SK-N-MC (cell line): ENCODE measurements at regions not wholly inside any gene's neighbourhood (a gene's known extent, or its start where the extent isn't known, plus 50 kb on each side); places are given as distances from the start of the nearest gene placed in this dataset.
A peak's percentile ranks its signal among the peaks of the same experiment; 100 is the strongest.

Experiments used
- DNase-seq: peaks from one replicate; pipeline ENCODE4 v3.0.0-alpha.2; 2011; ENCODE audit warnings: low read depth, low spot score
- H3K27ac ChIP-seq: fragments of 200-600 bp; sonication (generic); 2 replicates; pipeline ENCODE4 v1.5.1; 2016; ENCODE audit warnings: mixed run types
- H3K36me3 ChIP-seq: fragments of 200-600 bp; sonication (generic); 2 replicates; pipeline ENCODE4 v1.6.1; 2017; ENCODE audit warnings: antibody characterized with exemption, low read length, mixed read lengths; ENCODE audit not compliant: insufficient read depth
- H3K4me3 ChIP-seq: fragments of 200-600 bp; sonication (generic); 2 replicates; pipeline ENCODE4 v1.5.1; 2016
- H3K9ac ChIP-seq: fragments of 200-600 bp; sonication (generic); 2 replicates; pipeline ENCODE4 v1.8.0; 2017; ENCODE audit warnings: mixed run types, mixed read lengths; ENCODE audit not compliant: insufficient read length
- H3K9me3 ChIP-seq: fragments of 200-600 bp; sonication (generic); 2 replicates; pipeline ENCODE4 v1.6.1; 2017; ENCODE audit warnings: low read depth, mild to moderate bottlenecking, antibody characterized with exemption, low read length, moderate library complexity, mixed read lengths
- EZH2 ChIP-seq: fragments of 200-600 bp; sonication (generic); IDR thresholded peaks from one replicate; pipeline ENCODE4 v1.6.1; 2017; ENCODE audit warnings: antibody characterized with exemption
- FOXP2 ChIP-seq: optimal IDR thresholded peaks from 2 replicates; pipeline ENCODE3; 2011; ENCODE audit warnings: mild to moderate bottlenecking, moderate library complexity; ENCODE audit not compliant: insufficient read depth; ENCODE audit errors: extremely low read length, control extremely low read depth
- POLR2AphosphoS5 ChIP-seq: IDR thresholded peaks from 2 replicates; pipeline ENCODE4 v1.6.1; 2012; ENCODE audit warnings: mild to moderate bottlenecking, low read depth, low read length, borderline replicate concordance

- no peak overlapping the region for H3K9ac ChIP-seq
- no peak overlapping the region for H3K27ac ChIP-seq
- H3K36me3 ChIP-seq: no peaks in the 10 kb centered on the region
- no peak for TF ChIP-seq FOXP2
- no peak for TF ChIP-seq POLR2AphosphoS5
- no peak for TF ChIP-seq EZH2
- no peak overlapping the region for H3K4me3 ChIP-seq
- DNase-seq: no peak
- H3K9me3 ChIP-seq: no peaks in the 10 kb centered on the region
These were observed 102.8 kb upstream of the IFNE start for GRCh38 chr9:21584890-21585289.

GRCh38 chr9:21585756-21586752 is 103.9 kb upstream of the IFNE start:
- no peak overlapping the region for H3K4me3 ChIP-seq
- no peak for DNase-seq
- no peaks in the 10 kb centered on the region for H3K36me3 ChIP-seq
- no peak overlapping the region for H3K9ac ChIP-seq
- TF ChIP-seq POLR2AphosphoS5 (no peak), EZH2 (no peak), FOXP2 (no peak)
- H3K9me3 ChIP-seq: no peaks in the 10 kb centered on the region
- no peak overlapping the region for H3K27ac ChIP-seq

- H3K4me3 ChIP-seq: no peak overlapping the region
- H3K36me3 ChIP-seq: no peaks in the 10 kb centered on the region
- no peak for TF ChIP-seq FOXP2
- no peak for TF ChIP-seq POLR2AphosphoS5
- no peak for TF ChIP-seq EZH2
These were observed 107.4 kb upstream of the IFNE start for GRCh38 chr9:21589344-21590056.

GRCh38 chr9:21590058-21590996 is 108.2 kb upstream of the IFNE start:
- TF ChIP-seq FOXP2 (no peak), POLR2AphosphoS5 (no peak), EZH2 (no peak)
- no peak for DNase-seq
- H3K9ac ChIP-seq: no peak overlapping the region

More at GRCh38 chr9:21589344-21590056, 107.4 kb upstream of the IFNE start:
- H3K9me3 ChIP-seq: no peaks in the 10 kb centered on the region
- DNase-seq: no peak
- H3K27ac ChIP-seq: no peak overlapping the region
- no peak overlapping the region for H3K9ac ChIP-seq

GRCh38 chr9:21591221-21592062 is 109.3 kb upstream of the IFNE start:
- Histone ChIP-seq H3K36me3 (no peaks in the 10 kb centered on the region), H3K9ac (no peak overlapping the region), H3K27ac (no peak overlapping the region; the same call in 1 of the 2 replicates), H3K4me3 (no peak overlapping the region; the same call in 1 of the 2 replicates), H3K9me3 (no peaks in the 10 kb centered on the region)
- TF ChIP-seq POLR2AphosphoS5: no peak
- TF ChIP-seq EZH2: no peak
- TF ChIP-seq FOXP2: no peak
- no peak for DNase-seq

More at GRCh38 chr9:21590058-21590996, 108.2 kb upstream of the IFNE start:
- H3K27ac ChIP-seq: no peak overlapping the region
- no peak overlapping the region for H3K4me3 ChIP-seq
- H3K36me3 ChIP-seq: no peaks in the 10 kb centered on the region
- no peaks in the 10 kb centered on the region for H3K9me3 ChIP-seq

GRCh38 chr9:21592063-21592338 is 109.9 kb upstream of the IFNE start:
- H3K9me3 ChIP-seq: no peaks in the 10 kb centered on the region
- H3K36me3 ChIP-seq: no peaks in the 10 kb centered on the region
- DNase-seq: no peak
- H3K27ac ChIP-seq: peak overlapping the region; percentile 56; the same call in 1 of the 2 replicates
- TF ChIP-seq POLR2AphosphoS5 (no peak), FOXP2 (no peak), EZH2 (no peak)
- H3K4me3 ChIP-seq: no peak overlapping the region
- no peak overlapping the region for H3K9ac ChIP-seq

- no peak for DNase-seq
- Histone ChIP-seq H3K4me3 (no peak overlapping the region), H3K36me3 (no peaks in the 10 kb centered on the region), H3K27ac (no peak overlapping the region), H3K9ac (no peak overlapping the region), H3K9me3 (no peaks in the 10 kb centered on the region; the same call in 1 of the 2 replicates)
- no peak for TF ChIP-seq EZH2
- no peak for TF ChIP-seq FOXP2
- TF ChIP-seq POLR2AphosphoS5: no peak
These were observed 115.2 kb upstream of the IFNE start for GRCh38 chr9:21597284-21597683.
